Panc1 (cell line): ENCODE measurements at regions not wholly inside any gene's neighbourhood (a gene's known extent, or its start where the extent isn't known, plus 50 kb on each side); places are given as distances from the start of the nearest gene placed in this dataset.

Experiments
- ATAC-seq: fragments of 200-7000 bp; cut with Tn5 transposase; 2 replicates; pipeline ENCODE4 v1.9.1; 2020; ENCODE audit warnings: mild to moderate bottlenecking, moderate library complexity
- BruUV-seq: library from RNA; stranded (reverse); fragments of 400-500 nt; replicated peaks from 2 replicates; lab custom pipeline; 2021; lab: Mats Ljungman, UMichigan
- CTCF ChIA-PET: fragments of 300-600 bp; sonication (Branson Sonifier 250); formaldehyde crosslinking; loops from one replicate; lab custom pipeline; 2022; ENCODE audit warnings: antibody characterized with exemption; lab: Charles Lee
- POLR2A ChIA-PET: fragments of 300-600 bp; sonication (Branson Sonifier 250); formaldehyde crosslinking; loops from one replicate; lab custom pipeline; 2022; ENCODE audit warnings: antibody characterized with exemption; lab: Charles Lee
- DNase-seq: peaks from one replicate; pipeline ENCODE4 v3.0.0-alpha.2; 2010; ENCODE audit warnings: low read depth, low spot score
- H3K27ac ChIP-seq: 2 replicates; pipeline ENCODE4 v1.5.1; 2011; ENCODE audit warnings: mild to moderate bottlenecking, low read length, inconsistent platforms
- H3K27me3 ChIP-seq: fragments of 200-500 bp; sonication (Bioruptor generic); 2 replicates; pipeline ENCODE4 v1.6.0; 2014; ENCODE audit warnings: low read length, inconsistent platforms; ENCODE audit not compliant: control insufficient read depth, insufficient read depth
- H3K36me3 ChIP-seq: fragments of 200-500 bp; sonication (Bioruptor generic); 2 replicates; pipeline ENCODE4 v1.5.1; 2014; ENCODE audit warnings: inconsistent platforms, mild to moderate bottlenecking, low read length, moderate library complexity; ENCODE audit not compliant: control insufficient read depth, insufficient read depth
- H3K4me1 ChIP-seq: 2 replicates; pipeline ENCODE4 v1.5.1; 2011; ENCODE audit warnings: inconsistent platforms, mild to moderate bottlenecking, low read length, moderate library complexity; ENCODE audit not compliant: control insufficient read depth, insufficient read depth
- H3K4me3 ChIP-seq, 2 experiments: 2 replicates each; pipeline ENCODE4 v1.5.1; 2011 to 2012; ENCODE audit warnings: low read depth in 2 of 2, low read length in 2 of 2, mild to moderate bottlenecking in 2 of 2, inconsistent platforms in 1 of 2, moderate library complexity in 1 of 2
- H3K9me3 ChIP-seq: fragments of 200-500 bp; sonication (Bioruptor generic); 2 replicates; pipeline ENCODE4 v1.5.1; 2014; ENCODE audit warnings: low read depth, mild to moderate bottlenecking, inconsistent platforms, low read length, moderate library complexity; ENCODE audit not compliant: control insufficient read depth, insufficient read depth
- CTCF ChIP-seq: fragments of 450-650 bp; IDR thresholded peaks from 2 replicates; pipeline ENCODE4 v1.5.1; 2017; ENCODE audit warnings: mild to moderate bottlenecking
- POLR2AphosphoS5 ChIP-seq: IDR thresholded peaks from 2 replicates; pipeline ENCODE4 v1.6.1; 2012; ENCODE audit warnings: mild to moderate bottlenecking, low read depth, low read length, moderate library complexity
- REST ChIP-seq, 2 experiments: IDR thresholded peaks; 2 replicates each; pipeline ENCODE4 v1.6.1; 2011 to 2012; ENCODE audit warnings: low read depth in 2 of 2, control low read depth in 1 of 2, low read length in 1 of 2, mild to moderate bottlenecking in 1 of 2, moderate library complexity in 1 of 2; ENCODE audit not compliant: insufficient read depth in 1 of 2
- SIN3A ChIP-seq: IDR thresholded peaks from 2 replicates; pipeline ENCODE4 v1.6.1; 2012; ENCODE audit warnings: low read depth, mild to moderate bottlenecking, low read length, moderate library complexity, borderline replicate concordance; ENCODE audit not compliant: insufficient read depth
- TCF7L2 ChIP-seq: IDR thresholded peaks from 2 replicates; pipeline ENCODE4 v1.6.1; 2011; ENCODE audit warnings: mild to moderate bottlenecking, low read depth, low read length, inconsistent platforms
- in situ Hi-C: cut with HindIII; loops from 2 replicates; pipeline ENCODE4 v1.10.0; 2016; ENCODE audit warnings: low sequenced_read_pairs, low pct_unique_long_range_greater_than_20kb
- intact Hi-C: fragments of 100-400 bp; cut with micrococcal nuclease; formaldehyde crosslinking; loops from one replicate; pipeline ENCODE4 v1.10.0; 2022; ENCODE audit not compliant: unreplicated experiment

- H3K27me3 ChIP-seq = no peaks in the 10 kb centered on the region
- TF ChIP-seq CTCF (no peak), SIN3A (no peak), POLR2AphosphoS5 (no peak), TCF7L2 (no peak), REST (IDR thresholded peaks at IDR 0.05; ENCODE audit: insufficient read depth in 1 of 2, low read depth in 2 of 2, low read length in 1 of 2) (no peak)
- H3K27ac ChIP-seq = no peak overlapping the region
- intact Hi-C loops = no loop called here
- no TSS peak for BruUV-seq
- in situ Hi-C loops = no loop called here
- ATAC-seq (no peak), DNase-seq (no peak)
- no peaks in the 10 kb centered on the region for H3K9me3 ChIP-seq
- ChIA-PET POLR2A (no interaction called here), CTCF (no interaction called here)
- no peaks in the 10 kb centered on the region for H3K4me1 ChIP-seq
- no peaks in the 10 kb centered on the region for H3K36me3 ChIP-seq
- no peak overlapping the region for H3K4me3 ChIP-seq
Measured at GRCh38 chr4:130090427-130090826, 994.5 kb downstream of the C4orf33 start.

GRCh38 chr4:130092187-130093015, 996.4 kb downstream of the C4orf33 start:
- Histone ChIP-seq H3K9me3 (no peaks in the 10 kb centered on the region), H3K4me1 (no peaks in the 10 kb centered on the region), H3K27me3 (no peaks in the 10 kb centered on the region), H3K27ac (no peak overlapping the region), H3K36me3 (no peaks in the 10 kb centered on the region), H3K4me3 (no peak overlapping the region)
- no TSS peak for BruUV-seq
- TF ChIP-seq REST (IDR thresholded peaks at IDR 0.05; ENCODE audit: insufficient read depth in 1 of 2, low read depth in 2 of 2, low read length in 1 of 2) (no peak), TCF7L2 (no peak)
- in situ Hi-C loops = no loop called here
- no peak for DNase-seq
- ChIA-PET CTCF (no interaction called here), POLR2A (no interaction called here)
- intact Hi-C loops = no loop called here
- ATAC-seq = no peak
